Left renal pelvis (tissue), 4 donors: ENCODE measurements at regions not wholly inside any gene's neighbourhood (a gene's known extent, or its start where the extent isn't known, plus 50 kb on each side); places are given as distances from the start of the nearest gene placed in this dataset.

ENCODE experiments used
- DNase-seq, 4 donors: peaks; one replicate each; pipeline ENCODE4 v3.0.0-alpha.2; 2013; ENCODE audit warnings: low read depth in 4 of 4, low spot score in 3 of 4

DNA sequence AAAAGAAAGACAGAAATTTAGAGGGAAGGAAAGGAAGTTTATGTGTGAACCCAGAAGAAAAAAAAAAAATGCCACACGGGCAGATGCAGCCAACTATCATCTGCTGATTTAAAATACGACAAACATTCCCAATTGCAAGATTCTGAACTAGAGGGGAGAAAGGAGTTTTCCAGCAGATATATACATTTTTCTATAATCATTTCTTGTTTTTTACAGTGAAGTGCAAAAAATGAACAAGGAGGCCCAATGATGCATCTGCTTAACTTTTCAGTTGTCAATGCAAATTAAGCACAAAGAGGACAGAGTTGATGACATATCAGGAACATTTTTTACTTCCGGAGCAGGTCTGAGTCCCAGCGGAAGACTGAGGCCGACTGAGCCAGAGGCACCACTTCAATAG is 144.7 kb downstream of the MYCN start:
- no peak for DNase-seq

DNA sequence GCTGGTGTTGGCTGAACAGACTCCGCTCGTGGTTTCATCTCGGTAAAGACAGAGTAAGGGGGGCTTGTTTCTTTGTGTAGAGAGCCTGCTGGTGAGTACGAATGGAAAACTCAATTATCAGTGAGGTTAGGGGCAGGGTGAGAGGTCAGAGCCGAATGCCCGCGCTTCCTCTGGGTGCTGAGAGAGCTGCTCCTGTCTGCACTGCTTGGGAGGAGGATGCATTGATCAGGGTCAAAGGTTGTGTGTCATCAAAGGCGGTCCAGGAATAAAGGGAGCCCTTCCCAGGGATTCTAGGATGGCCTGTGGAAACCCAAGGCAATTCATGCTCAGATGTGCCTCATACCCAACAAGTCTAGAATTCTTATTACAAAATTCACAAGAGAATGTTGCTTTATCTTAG is 143.9 kb downstream of the MYCN start:
- no peak for DNase-seq

DNA sequence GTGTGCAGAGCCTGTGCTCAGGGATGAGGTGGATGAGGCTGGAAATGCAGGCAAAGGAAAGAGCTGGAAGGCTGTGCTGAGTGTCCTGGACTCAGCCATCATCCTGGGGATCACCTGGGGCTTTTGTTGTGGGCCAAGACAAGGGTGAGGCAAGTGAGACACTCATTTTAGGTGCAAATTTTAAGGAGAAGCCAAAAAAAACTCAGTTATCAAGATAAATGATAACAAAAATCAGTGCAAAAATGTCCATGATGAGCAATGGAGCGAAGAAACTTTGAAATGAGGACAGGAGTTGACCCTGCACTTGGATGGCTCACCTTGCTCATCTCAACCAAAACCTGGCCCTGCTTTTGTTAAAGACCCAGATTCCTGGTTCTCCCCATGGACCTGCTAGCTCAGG is 141.9 kb downstream of the MYCN start:
- DNase-seq: no peak

DNA sequence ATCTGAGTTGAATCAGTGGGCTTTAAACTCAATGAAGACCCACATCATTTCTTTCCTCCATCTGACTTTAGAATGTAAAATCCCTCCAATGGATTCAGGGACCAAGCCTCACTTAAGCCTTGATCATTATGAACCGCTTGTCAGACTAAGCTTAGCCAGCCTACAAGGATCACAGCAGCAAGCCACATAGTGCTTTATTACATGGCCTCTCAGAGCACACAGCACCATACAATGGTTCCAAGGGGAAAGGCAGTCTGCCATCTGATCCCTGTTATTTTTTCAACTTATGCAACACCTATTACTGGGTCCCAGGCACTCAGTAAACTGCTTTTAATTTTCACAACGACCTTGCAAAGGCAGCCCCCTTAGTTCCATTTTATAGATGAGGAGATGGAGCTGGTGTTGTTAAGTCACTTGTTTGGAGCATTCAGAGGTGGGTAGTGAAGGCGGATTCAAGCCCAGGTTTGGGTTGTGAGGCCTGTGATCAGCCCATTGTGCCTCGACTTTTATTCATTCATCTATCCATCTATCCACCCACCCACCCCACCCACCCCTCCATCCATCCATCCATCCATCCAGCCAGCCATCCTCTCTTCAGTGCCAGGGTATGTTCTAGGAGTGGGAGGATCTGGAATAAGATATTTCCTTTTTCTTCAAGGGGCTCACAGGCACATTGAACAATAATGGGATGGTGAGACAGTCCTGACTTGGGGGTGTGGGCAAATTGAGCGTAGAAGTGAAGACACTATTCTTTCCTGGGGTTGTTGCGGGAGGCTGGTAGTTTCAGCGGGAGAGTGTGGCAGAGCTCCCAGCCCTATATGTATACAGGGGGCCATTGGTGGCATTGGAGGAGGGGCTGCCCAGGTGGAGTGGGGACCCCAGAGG is 141.2 kb downstream of the MYCN start:
- DNase-seq: no peak

DNA sequence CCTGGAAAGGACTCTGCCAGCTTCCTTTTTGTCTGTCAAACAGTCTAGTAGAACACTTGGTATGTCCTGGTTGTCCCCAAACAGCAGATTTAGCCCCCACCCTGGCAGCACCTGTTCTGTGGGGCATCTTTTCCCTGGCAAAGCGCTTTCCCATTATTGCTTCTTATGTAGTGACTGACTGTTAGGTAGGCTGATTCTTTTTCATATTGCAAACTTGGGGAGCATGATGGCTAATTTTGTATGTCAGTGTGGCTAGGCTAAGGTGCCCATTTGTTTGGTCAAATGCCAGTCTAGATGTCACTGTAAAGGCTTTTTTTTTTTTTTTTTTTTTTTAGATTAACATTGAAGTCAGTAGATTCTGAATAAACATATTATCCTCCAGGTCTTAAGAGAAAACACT is 140.2 kb downstream of the MYCN start:
- no peak for DNase-seq

DNA sequence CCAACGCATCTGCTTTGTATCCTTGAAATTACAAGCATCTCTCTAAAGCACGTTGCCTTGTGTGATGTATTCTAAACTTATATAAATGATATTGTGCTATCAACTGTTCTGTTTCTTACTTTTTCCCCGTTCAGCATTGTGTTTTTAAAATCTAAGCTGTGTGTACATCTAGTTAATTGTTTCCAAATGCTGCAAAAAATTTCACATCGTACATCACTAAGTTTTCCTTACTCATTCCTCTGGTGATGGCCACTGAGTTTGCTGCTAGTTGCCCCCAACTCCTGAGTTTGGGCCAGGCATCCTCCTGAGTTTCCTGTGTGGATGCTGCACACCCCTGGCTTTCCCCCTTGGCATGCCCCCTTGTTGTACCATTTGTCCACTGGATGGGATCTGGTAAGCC is 139.7 kb downstream of the MYCN start:
- DNase-seq: no peak

DNA sequence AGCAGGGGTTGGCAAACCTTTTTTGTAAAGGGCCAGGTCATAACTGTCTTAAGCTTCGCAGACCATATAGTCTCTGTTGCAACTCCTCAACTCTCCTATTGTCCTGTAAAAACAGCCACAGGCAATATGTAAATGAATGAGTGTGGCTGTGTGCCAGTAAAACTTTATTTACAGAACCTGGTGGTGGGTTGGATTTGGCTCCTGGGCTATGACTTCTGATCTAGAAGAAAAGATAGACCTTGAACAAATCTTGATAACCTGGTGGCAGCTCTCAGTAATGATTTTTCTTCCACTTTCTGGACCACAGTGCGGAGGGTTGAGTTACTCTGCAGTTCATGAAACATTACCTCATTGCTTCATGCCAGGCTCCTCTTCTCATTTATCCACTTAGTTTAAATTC is 139.3 kb downstream of the MYCN start:
- DNase-seq: no peak

DNA sequence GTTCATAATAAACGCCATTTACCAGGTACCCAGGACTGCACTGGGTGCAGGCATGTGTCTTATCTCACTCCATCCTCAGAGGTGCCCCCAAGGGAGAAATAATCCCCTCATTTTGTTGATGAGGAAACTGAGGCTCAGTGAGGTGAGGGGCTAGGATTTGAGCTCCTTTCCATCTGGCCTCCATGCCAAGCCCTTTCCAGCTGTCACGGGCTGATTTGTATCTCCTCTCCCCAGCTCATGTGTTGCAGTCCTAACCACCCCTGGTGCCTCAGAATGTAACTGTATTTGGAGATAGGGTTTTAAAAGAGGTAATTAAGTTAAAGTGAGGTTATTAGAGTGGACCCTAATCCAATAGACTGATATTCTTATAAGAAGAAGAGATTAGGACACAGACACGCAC is 137.3 kb downstream of the MYCN start:
- no peak for DNase-seq

DNA sequence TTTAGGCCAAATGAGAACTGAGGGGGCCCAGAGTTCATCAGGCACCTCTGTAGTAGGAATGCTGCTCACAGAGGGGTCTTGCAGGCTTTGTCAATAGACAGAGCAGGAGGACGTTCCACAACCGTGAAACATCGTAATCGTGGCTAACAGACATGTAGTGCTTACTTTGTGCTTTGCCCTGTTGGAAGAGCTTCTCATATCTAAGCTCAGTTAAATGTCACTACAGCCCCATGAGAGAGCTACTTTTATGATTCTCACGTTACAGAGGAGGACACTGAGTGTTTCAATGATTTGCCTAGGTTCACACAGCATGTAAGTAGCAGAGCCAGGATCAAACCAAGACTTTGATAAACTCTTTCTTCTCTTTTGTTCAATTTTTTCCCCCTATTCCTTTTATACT is 136.6 kb downstream of the MYCN start:
- DNase-seq: no peak

DNA sequence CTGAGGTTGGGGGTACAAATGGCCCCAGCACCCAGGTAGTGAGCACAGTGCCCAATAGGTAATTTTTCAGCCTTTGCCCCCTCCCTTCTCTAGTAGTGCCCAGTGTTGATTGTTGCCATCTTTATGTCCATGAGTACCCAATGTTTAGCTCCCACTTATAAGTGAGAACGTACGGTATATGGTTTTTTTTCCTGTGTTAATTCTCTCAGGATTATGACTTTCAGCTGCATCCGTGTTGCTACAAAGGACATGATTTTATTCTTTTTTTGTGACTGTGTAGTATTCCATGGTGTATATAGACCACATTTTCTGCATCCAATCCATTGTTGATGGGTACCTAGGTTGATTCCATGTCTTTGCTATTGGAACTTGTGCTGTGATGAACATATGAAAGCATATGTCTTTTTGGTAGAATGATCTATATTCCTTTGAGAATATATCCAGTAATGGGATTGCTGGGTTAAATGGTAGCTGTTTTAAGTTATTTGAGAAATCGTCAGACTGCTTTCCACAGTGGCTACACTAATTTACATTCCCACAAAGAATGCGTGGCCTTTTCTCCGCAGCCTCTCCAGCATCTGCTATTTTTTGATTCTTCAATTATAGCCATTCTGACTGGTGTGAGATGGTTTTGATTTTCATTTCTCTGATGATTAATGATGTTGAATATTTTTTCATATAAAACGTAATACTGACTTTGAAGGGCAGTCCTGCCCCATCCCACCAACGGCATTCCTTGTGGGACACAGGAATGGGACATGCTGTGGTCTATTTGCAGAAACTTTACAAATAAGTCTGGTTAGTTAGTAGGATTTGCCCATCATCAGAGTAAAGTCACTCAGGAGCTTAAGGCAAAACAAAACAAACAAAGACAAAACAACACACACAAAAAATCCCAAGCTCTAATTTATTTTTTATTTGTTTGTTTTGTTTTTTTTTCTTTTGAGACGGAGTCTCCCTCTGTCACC is 135.0 kb downstream of the MYCN start:
- DNase-seq: no peak

DNA sequence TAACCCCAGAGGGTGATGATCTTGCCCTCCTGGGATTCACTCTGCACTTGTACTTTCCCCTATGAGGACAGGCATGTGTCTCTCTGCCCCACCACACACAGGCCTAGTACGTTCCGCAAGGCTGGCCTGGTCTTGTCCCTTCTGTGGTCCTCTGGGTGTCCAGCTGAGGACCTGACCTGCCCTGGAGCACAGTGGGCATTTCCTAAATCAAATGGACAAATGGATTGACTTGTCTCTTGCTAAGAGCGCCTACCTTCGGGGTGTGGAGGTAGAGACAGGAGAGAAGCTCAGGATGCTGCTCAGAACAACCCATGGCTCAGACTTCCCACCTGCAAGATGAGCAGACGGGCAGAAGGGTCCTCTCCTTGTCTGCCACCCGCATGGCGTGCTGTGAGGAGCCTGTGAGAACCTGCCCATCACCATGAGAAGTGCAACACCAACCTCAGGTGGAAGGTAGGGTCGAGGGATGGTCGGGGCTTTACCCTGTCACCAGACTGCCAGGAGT is 133.6 kb downstream of the MYCN start:
- no peak for DNase-seq

DNA sequence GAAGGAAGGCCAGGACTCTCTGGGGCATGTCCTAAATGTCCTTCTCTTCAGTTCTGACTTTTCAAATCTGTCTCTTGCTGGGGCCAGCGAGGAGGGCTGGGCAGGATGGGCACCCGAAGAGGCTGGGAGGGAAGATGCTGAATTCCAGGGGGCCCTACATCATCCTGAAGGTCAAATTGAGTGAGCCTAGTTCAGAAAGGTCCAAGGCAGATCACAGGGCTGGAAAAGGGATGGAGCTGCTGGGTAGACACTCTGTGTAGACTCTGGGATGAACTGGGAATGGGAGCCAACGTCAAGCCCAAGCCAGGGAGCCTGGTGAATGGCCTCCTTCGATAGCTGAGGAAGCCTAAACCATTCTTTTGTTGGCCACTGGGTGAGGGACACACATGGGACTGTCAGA is 133.1 kb downstream of the MYCN start:
- no peak for DNase-seq

DNA sequence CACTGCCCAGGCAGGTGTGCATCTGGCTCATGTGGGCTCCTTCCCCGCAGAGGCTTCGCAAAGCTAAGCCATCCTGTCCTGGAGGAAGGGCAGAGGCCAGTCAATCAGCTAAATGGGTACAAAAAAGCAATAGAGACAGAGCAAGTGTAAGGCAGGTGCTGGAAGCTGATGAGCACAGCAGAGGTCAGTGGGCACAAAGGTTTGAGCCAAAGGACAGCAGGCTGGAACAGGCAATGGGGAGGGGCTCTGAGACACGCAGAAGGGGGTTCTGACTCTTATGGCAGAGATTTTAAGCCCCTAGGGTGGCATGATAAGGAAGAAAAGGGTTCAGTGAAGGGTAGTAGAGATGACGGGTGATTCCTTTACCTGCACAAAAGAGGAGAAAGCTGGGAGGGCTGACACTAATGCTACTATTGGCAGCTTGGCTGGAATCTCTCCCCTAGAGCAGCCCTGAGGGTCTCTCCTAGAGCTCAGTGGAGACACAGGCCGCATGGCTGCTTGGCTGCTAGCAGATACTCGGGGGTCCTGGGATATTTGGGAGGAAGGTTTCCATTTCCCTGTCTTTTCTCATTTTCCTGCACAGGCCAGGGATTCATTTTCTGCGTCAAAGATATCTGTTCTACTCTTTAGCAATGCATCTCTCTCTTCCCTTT is 132.4 kb downstream of the MYCN start:
- DNase-seq: no peak

DNA sequence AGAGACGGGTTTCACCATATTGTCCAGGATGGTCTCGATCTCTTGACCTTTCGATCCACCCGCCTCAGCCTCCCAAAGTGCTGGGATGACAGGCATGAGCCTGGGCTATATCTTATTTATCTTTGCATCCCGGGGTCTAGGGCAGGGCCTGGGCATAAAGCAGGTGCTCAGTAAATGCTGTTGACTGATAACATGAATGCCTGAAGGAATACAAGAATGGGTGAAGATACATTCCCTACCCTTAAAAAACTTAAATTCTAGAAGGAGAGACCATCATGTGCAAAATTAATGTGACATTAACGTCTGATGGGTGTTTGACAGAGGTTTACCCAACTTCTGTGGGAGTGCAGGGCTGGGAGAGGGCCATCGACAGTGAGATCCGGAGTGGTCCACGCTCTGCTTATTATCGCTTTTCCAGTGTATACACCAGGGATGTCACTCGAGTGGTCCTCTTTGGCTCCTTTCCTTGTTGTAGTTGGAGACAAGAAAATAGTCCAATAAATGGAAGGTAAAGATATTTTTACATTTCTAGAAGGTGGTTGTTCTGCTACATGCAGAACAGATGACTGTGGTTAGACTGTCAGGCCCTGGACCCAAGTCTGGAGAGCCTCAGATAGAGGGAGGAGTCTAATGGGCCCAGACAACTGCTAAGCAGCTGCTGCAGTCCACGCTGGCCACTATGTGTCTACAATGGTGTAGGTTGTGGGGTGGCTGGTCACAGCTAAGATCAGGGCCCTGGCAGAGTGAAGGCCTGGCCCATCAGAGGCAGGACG is 131.7 kb downstream of the MYCN start:
- DNase-seq: no peak

DNA sequence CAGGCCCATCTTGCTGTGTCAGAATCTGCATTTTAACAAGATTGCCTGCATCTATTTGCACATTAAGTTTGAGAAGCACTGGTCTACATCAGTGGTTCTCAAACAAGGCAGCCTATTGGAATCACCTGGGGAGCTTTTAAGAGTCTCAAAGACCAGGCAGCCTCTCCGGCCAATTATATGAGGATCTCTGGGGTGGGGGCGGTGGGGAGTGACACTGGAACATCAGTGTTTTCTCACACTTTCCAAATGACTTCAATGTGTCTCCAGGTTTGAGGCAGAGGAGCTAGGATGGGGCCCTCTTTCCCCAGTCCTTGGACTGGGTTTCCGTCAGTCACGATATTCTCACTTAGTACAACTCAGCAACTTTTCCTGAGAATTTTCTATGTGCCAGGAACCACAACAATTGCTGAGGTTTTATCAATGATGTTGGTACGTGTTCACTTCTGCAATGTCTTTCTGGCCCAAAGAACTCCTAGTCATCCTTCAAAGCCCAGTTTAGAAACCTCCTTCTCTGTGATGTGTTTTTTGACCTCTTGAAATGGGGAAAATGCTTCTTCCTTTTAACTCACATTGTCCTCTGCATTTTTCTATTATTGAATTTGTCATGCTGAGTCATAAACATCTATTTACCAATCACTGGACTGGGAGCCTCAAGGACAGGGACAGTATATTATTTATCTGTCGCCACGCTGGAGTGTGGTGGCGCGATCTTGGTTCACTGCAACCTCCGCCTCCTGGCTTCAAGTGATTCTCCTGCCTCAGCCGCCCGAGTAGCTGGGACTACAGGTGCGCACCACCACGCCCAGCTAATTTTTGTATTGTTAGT is 130.9 kb downstream of the MYCN start:
- no peak for DNase-seq

DNA sequence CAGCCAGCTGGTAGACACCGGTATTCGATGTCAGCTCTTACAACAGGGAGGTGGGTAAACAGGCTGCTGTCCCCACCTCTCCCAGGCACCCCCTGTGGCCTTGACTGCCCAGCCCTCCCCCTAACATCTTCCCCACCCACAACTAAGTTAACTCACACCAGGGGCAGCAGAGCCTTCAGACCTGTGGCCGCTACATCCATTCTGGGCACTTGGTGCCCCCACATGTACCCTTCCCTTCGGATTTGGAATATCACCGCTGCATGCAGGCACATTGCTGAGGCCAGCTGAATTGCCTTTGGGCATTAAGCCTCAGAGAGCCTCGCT is 130.3 kb downstream of the MYCN start:
- no peak for DNase-seq

DNA sequence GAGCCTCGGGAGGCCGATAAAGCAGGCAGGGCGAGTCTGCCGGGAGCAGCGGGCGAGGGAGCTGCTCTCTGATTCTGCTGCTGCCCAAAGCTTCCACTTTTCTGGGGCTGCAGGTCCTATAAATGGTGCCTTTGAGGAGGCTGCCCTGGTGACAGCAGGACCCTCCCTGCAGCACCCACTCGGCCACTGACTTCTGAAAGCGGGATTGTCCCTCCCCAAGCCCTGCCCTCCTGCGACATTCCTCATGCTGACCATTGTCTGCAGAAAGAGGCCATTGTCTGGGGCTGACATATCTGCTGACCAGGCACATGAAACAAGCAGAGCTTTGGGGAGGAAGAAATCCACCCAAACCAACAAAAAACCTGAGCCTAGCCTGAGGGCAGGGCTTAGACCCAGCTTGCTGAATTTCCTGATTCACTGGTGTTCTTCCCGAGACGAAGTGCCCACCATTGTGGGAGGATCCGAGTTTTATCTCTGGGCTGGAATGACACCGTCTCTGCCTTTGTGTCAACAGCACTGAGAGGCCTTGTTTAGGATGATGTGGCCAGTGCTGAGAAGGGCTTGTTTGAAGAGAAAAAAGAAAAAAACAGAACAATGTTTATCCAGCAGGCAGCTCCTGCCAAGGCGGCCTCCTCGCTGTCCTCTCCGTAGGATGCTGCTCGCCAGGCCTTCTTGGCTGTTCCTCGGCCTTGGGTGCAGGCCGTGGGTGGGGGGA is 129.7 kb downstream of the MYCN start:
- no peak for DNase-seq

DNA sequence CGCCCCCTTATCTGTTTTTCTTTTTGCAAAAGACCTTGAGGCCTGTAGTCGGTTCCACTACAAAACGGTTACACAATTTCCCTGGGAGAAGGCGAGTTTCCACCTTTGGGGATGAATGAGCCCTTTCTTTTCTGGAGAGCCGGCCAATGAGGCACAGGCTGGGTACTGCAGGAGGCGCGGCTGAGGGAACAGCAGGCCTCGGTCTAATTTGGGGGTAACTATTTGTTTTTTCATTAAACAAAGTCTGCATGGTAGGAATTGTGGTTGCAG is 129.2 kb downstream of the MYCN start:
- no peak for DNase-seq

DNA sequence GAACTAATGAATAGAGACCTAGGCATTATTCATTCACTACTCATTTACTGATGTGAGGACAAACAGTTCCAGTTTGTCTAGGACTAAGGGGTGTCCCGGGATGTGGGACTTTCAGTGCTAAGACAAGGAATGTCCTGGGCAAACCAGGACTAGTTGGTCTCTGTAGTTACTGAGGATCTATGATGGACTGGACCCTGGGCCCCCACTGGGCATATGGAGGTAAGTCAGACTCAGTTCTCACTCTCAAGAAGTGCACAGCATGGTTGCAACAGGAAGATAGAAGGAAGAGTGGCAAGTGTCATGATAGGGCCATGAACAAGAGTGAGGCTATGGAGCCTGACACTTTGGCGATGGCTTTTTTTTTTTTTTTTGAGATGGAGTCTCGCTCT is 128.2 kb downstream of the MYCN start:
- no peak for DNase-seq
